ENCODE measurements at regions not wholly inside any gene's neighbourhood (a gene's known extent, or its start where the extent isn't known, plus 50 kb on each side); places are given as distances from the start of the nearest gene placed in this dataset.

DNA sequence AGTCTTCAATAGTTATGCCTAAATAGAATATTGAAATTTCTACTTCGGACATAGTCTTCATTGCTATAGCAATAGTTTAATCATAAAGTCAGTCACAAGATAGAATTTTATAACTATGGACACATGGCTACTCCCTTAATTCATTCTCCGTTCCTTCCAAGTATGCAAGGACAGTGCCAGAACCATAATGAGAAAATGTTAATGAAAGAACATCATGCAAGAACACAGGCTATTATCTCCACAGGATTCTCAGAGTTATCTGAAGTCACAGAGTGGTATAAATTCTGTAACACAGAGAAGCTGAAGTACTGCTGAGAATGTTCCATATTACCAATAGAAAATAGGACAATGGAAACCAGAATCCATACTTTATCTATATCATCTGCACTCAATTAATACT is 826.2 kb downstream of the EPHA7 start:
- TF ChIP-seq CTCF (conservative IDR thresholded peaks at IDR 0.05; ENCODE audit: low read depth, low read length) (no peak), EZH2 (IDR thresholded peaks at IDR 0.05; ENCODE audit: borderline replicate concordance, low read depth, low read length, poor library complexity, severe bottlenecking) (no peak)

Data from A673 (cell line).